ENCODE measurements at regions not wholly inside any gene's neighbourhood (a gene's known extent, or its start where the extent isn't known, plus 50 kb on each side); places are given as distances from the start of the nearest gene placed in this dataset.

GRCh38 chr1:101399222-101399621, 162.4 kb downstream of the S1PR1 start:
- TF ChIP-seq POLR2AphosphoS5 (IDR thresholded peaks at IDR 0.05; ENCODE audit: insufficient read depth, low read depth, low read length) = no peak
- TF ChIP-seq JUN (IDR thresholded peaks at IDR 0.05; ENCODE audit: borderline replicate concordance, insufficient read depth, insufficient read length, low read depth) = no peak
- TF ChIP-seq EZH2 (IDR thresholded peaks at IDR 0.05; ENCODE audit: borderline replicate concordance, low read depth, low read length, severe bottlenecking) = no peak
- TF ChIP-seq MAX (IDR thresholded peaks at IDR 0.05; ENCODE audit: insufficient read depth, insufficient read length) = no peak
- TF ChIP-seq CTCF (IDR thresholded peaks at IDR 0.05; ENCODE audit: extremely low read depth in 1 of 2, insufficient read depth in 1 of 2, low read depth in 1 of 2, low read length in 2 of 2) = no peak
- no peak for TF ChIP-seq MYC (IDR thresholded peaks at IDR 0.05; ENCODE audit: low read depth, low read length)
- TF ChIP-seq POLR2A (IDR thresholded peaks at IDR 0.05; ENCODE audit: low read depth, low read length) = no peak
- TF ChIP-seq FOS (IDR thresholded peaks at IDR 0.05; ENCODE audit: borderline replicate concordance, insufficient read depth, low read length) = no peak
